HG03039 (cell line): ENCODE measurements at regions not wholly inside any gene's neighbourhood (a gene's known extent, or its start where the extent isn't known, plus 50 kb on each side); places are given as distances from the start of the nearest gene placed in this dataset.
"Not testable (repeated sequence)": the region's sequence is repeated elsewhere in the genome, so short reads cannot be mapped to it uniquely, and the experiment has no call there.

Experiments
- ATAC-seq: cut with Tn5 transposase; IDR thresholded peaks from one replicate; pipeline ENCODE4 v1.9.1; 2021; ENCODE audit warnings: mild to moderate bottlenecking, moderate library complexity; ENCODE audit not compliant: unreplicated experiment

DNA sequence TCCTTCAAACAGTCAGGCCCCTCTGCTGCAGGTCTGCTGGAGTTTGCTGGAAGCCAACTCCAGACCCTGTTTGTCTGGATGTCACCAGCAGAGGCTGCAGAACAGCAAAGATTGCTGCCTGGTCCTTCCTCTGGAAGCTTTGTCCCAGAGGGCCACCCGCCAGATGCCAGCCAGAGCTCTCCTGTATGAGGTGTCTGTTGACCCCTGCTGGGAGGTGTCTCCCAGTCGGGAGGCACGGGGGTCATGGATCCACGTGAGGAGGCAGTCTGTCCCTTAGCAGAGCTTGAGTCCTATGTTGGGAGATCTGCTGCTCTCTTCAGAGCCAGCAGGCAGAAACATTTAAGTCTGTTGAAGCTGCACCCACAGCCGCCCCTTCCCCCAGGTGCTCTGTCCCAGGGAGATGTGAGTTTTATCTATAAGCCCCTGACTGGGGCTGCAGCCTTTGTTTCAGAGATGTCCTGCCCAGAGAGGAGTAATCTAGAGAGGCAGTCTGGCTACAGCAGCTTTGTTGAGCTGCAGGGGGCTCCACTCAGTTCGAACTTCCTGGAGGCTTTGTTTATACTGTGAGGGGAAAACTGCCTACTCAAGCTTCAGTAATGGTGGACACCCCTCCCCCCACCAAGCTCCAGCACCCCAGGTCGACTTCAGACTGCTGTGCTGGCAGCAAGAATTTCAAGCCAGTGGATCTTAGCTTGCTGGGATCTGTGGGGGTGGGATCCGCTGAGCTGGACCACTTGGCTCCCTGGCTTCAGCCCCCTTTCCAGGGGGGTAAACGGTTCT lies 72.1 kb downstream of the OGFRL1 start:
- ATAC-seq, result not testable (repeated sequence)

DNA sequence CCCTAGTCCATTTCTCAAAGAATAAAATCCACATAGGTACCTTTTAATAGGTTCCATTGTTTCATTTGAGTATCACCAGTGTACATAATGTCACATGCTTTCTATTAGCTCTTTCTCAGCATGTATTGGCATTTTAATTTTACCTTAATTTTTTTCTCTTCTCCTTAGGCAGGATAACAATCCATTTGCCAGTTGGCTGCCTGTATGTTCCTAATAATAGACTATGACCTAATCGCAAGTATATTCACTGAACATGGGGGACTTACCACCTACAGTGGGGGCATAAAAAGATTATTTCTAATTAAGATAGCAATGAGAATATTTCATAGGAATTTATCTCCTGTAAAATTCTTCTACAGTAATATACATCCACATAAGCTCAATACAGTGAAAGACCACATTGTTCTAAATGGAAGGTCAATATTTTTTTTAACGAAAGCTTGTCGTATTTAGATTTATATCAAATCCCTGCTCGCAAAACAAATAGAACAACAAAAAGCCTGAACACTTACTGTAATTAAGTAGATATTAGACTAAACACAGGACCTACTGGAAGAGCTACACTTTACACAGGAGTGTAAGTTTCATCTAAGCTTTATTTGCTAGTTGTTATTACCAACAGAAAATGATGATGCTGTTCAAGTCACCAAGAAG lies 76.4 kb downstream of the OGFRL1 start:
- no peak for ATAC-seq

DNA sequence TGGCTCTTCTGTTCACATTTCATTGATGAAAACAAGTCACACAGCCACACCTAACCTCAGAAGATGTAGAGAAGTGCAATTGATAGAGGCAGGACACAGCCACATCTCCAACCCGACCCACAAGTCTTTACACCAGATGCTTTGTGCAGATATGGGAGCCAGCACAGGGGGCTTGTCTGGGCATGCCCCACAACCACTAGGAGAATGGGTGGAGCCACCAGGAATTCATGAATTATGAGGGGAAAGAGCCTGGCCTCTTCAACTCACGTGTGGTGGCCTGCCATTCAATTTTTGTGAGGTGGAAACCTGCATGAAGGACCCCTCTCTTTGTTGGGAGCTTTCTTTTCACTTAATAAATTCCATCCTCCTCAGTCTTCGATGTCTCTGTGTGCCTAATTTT lies 79.1 kb downstream of the OGFRL1 start:
- no peak for ATAC-seq

DNA sequence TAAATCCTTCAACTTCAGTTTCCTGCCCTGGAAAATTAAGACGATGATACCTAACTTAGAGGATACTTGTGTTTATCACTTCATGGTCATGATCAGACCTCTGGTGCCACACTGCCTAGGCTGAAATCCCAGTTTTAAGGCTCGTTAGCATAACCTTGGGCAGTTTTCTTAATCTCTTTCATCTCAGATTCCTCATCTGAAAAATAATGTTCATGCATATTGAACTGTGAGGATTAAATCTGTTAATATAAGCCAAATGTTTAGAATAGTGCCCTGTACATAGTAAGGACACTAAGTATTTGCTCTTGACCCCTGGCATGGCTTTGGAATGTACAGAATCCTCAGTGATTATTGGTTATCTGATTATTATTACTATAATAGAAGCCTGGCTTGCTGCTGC lies 79.7 kb downstream of the OGFRL1 start:
- ATAC-seq, result no peak

DNA sequence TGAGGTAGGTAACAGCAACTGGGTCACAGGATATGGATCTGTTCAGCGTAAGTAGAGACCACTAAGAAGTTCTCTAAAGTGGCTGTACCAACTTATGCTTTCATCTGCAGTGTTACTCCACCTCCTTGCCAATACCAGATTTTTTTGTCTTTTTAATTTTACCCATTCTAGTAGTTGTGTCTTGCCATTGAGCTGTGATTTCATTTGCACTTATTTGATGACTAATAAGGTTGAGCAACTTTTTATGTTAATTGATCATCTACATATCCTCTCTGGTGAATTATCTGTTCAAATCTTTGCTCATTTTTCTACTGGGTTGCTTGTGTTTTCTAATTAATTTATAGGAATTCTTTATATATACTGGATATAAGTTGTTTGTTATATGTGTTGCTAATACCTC lies 82.9 kb downstream of the OGFRL1 start:
- no peak for ATAC-seq

DNA sequence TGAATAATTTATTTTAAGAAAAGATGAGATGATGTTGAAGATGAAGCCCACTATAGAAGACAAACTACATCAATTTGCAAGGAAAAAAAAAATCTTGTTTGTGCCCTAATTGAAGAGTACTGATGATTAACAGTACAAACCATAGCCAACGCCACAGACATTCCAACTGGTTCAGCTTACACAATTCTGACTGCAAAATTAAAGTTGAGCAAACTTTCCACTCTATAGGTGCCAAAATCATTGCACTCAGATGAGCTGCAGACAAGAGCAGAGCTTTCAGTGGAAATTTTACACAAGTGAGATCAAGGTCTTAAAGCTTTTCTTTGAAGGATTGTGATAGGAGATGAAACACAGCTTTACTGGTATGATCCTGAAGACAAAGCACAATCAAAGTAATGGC lies 85.3 kb downstream of the OGFRL1 start:
- ATAC-seq, result no peak

DNA sequence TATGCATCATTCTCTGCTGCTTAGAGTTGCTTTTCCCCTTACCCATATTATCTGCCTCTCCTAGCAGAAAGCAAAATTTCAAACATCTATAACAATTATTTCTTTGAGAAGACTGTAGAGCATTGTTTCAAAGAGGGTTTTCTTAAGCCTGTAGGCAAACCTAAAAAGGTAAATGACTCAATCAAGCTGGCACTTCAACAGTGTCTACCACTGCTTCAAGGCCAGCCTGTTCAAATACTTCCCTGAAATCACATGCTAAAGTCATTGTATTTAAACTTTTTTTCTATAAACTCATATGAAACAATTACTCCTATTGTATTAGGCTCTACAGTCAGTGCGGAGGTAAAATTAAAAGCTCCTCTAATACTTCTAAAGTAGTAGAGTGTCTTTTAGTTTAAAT lies 87.1 kb downstream of the OGFRL1 start:
- ATAC-seq, result no peak

DNA sequence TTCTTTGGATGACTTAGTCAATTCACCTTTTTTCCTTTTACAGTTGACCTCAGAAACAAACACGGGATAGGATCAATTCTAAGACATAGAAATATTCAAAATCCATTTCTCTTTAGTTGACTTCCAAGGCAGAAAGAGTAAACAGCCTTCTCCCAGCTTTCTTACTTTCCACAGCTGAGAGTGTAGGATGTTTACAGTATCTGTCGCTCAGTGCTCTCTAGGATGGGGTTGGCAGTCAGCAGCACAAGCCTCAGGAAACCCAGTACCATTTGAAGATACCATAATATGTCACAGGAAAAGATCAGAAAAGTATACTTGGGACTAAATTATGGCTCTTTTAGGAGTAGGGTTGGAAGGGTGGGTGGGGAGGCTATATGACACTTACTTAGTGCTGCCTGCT lies 88.2 kb downstream of the OGFRL1 start:
- ATAC-seq, result no peak

DNA sequence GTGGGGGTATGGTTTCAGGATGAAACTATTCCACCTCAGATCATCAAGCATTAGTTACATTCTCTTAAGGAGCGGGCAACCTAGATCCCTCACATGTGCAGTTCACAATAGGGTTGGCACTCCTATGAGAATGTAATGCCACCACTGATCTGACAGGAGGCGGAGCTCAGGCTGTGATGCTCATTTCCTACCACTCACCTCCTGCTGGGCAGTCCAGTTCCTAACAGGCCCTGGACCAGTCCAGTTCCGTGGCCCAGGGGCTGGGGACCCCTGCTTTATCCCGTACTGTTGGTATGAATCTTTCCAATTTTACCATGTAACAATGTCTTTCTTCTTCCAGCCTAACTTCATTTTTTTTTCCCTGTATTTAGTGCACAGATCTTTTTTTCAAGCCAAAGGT lies 94.9 kb downstream of the OGFRL1 start:
- no peak for ATAC-seq

DNA sequence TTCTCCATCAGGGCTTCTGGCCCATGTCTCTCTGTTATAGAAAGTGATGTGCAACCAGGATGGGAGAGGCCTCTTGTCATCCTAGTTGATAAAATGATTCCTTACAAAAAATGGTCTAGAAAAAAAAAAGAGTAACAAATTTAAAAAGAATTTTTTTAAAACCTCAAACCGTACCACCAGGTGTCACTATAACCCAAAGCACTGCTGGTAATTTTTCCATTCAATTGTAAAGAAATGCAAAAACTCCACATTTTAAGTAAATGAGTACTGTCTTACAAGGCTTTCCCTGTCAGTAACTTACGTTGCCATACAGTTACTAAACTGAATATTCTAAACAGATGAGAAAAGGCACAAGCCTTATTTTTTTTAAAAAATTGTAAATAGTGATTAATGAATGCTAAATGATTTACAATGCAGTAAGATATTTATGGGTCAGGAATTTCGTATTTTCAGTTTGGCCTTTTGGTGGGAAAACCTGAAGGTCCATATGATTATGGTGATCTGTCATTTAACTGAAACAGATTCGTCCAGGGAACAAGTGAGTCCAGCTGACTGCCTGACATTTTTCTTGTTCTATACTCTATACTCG lies 95.4 kb downstream of the OGFRL1 start:
- ATAC-seq, result no peak

DNA sequence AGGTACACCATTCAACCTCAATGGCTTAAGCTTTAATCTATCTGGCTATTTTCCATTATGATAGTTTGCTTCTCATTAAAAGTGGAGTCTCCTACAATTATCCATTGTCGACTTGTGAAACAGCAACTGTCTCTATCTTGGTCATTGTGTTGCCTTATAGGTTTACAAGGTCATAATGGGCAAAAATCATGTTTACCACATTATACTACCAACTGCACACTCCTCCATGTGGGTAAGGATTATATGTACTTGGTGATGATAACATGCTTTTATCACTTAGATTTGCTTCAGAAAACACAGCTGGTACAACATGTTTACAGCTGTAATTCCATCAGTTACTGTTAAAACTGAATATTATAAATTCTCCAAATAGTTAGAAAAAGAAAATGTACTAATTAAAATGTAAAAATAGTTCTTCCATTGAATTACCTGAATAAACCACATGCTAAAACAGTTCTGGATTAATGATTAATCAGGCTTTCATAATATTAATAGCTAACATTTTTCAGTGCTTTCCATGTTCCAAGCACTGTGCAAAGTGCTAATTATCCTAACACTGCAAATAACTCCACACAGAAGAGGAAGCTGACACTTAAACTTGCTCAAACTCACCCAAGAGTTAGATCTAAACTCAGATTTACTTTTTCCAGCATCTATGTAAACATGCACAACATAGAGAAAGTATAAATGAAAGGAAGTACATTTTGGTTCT lies 96.7 kb downstream of the OGFRL1 start:
- ATAC-seq, result no peak

DNA sequence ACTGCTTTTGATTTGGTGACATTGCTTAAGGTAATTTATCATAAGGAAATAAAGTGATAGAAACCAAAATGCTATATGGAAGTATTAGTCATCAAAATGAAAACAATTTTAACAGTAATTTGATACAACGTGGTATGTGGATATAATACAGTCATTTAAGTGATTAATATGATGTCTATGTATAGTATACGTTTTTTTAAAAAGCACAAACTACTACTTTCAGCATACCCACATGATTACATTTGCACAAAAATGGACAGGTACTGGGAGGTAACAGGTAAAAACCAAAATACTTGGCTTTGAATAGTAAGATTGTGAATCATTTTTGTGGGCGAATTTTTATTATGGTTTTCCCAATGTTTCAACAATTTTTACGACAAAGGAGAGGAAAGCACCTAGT lies 97.6 kb downstream of the OGFRL1 start:
- ATAC-seq, result no peak

DNA sequence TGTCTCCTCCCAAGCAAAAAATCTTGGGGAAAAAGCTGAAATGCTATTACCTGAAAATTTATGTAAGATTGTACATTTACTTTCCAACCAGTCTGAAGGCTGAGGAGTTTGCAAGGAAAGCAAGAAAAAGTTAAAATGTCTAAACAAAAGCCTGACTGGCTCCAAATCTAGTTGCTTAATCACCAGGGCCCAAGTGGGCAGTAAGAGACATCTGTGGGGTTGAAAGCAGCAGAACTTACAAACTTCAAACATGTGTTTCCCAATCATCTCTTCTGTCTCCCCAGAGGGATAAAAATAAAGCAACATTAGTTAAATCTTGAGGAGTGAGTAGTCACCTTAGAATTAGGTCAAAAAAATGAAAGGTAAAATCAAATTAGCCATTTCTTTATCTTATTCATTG lies 98.6 kb downstream of the OGFRL1 start:
- no peak for ATAC-seq

DNA sequence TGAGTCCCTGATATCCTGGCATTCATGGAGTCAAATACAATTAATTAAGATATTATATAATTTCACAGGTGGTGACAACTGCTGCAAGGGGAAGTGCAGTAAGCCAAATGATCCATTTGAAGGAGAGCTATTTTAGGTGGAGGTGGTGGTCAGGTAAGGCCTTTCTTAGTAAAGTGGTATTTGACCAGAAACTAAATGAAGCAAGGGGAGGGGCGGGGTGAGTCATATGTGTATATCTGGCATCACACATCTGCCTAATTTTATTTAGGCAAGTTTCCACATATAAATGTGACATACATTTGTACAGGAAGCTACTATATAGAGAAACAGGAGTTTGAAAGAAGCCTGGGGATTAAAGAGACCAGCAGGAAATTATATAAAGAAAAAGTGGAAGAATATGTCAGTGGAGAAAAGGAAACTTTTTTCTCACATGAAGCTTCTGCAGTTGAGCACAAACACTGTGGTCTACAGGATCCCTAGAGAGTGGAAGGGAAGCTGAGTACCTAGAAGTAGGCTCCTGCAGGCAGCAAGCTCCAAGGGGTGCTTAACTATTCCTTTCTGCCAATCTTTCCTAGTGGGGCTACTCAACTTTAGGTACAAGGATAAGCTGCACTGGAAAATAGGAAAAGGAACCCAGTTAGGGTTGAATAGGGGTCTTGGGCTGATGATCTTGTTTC lies 99.6 kb downstream of the OGFRL1 start:
- ATAC-seq, result no peak

DNA sequence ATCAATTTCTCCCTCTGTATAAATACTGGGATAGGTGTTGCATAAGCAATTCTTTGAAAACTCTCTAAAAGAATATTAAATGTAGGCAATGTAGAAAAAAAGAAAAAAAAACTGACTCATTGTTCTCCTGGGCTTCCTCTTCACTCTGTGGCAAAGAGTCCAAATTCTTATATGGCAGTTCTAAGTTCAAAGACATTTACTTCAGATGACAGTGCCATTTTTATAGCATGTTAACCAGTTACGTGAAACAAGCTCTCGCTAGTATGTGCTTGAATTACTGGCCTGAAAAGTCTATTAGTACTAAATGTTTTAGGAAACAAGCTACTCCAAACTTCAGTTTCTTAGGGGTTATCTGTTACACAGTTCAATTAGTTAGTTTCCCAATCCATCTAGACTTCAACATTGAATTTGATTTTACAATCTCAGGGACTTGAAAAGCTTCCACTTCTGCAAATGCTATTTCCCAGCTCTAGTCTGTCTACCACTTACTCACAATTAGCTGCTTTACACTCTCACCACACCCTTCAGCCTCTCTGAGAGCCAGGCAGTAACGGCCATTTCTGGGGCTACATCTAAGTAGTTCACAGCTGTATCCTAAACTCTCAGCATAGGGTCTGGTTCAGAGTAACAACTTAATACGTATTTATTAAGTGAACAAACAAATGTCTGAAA lies 100.4 kb downstream of the OGFRL1 start:
- ATAC-seq, result no peak

DNA sequence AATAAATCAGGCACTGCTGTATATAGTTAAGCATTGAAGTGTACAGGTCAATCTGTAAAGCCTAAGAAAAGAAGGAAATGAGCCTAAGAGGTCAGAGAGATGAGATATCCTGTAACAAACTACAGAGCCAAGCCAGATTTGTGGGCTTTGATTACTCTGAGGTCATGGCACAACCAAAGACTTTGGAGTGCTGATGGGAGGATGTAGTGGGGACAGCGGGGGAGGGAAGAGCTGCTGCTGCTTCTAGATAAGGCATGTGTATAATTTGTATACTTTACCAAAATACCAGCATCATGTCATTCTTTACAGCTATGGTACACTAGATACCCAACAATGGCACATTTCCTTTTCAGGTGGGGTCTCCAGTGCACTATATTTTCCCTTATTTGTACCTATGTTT lies 102.5 kb downstream of the OGFRL1 start:
- ATAC-seq, result no peak

DNA sequence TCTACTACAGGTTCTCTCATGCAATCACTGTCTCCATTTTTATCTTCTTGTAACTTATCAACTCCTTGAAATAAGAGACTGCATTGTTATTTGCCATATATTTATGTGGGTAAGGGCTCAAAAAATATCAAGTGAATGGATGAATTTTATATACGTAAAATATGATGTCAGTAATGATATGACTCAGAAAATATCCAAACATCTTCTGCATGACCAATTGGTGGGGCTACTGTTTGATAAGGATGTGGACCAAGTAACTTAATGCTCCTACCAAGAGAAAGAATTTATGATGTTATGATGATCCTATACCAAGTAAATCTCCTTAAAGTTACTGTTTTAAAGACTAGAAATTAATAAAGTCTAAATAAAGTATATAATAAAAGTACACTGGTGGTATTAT lies 103.7 kb downstream of the OGFRL1 start:
- no peak for ATAC-seq

DNA sequence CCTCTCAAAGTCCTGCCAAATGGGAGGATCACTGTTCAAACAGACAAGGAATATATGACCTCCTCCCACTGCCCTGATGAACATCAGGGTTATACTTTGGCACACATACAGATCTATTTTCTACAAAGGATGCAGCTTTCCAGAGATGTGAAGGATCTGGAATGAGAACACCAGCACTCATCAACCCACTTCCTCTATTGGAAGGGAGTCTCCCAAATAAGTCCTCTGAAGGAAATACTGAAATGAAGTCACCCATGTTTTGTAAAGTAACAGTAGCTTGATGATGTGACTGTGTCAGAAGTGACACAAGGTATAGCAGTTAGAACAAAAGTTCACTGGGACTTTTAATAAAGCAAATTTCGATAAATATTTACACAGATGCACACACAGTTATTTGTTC lies 104.9 kb downstream of the OGFRL1 start:
- ATAC-seq, result no peak

DNA sequence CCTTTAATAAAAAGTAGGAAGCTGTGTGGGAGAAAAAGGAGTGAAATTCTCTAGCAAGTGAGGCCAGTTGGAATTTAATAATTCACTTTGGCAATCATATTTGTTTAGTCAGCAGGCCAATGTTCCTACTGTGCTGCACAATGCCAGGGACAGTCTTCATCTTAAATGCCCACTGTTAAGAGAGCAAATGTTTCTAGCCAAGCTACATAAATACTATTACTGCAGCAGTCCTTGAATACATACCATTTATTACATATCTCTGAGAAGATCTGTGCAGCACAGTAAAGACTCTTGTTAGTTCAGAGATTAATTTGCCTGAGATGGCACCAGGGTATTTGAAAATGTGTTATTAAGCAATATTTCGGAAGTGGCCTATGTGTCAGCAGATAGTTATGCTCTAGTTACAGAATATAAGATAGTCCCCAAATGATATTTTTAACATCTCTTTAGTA lies 105.4 kb downstream of the OGFRL1 start:
- no peak for ATAC-seq

DNA sequence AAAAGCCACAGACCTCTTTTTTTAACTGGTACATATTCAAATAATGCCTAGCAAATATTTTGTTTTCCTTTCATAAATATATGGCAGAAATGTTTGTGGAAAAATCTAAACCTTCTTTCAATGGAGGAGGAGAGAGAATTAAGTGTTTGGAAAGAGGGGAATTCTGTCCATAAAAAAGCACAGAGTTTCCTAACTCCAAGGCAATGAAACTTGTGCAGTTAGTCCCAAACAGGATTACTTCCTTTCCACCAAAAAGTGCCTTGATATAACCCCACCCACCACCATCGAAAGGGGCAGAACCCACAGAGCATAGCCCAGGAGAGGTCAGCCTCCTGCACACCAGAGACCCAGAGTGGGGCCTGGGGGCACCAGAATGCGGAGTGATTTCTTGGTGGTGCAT lies 106.3 kb downstream of the OGFRL1 start:
- no peak for ATAC-seq
